SK-N-MC (cell line): ENCODE measurements at regions not wholly inside any gene's neighbourhood (a gene's known extent, or its start where the extent isn't known, plus 50 kb on each side); places are given as distances from the start of the nearest gene placed in this dataset.

Experiments
- EZH2 ChIP-seq: fragments of 200-600 bp; sonication (generic); IDR thresholded peaks from one replicate; pipeline ENCODE4 v1.6.1; 2017; ENCODE audit warnings: antibody characterized with exemption
- FOXP2 ChIP-seq: optimal IDR thresholded peaks from 2 replicates; pipeline ENCODE3; 2011; ENCODE audit warnings: mild to moderate bottlenecking, moderate library complexity; ENCODE audit not compliant: insufficient read depth; ENCODE audit errors: extremely low read length, control extremely low read depth
- POLR2AphosphoS5 ChIP-seq: IDR thresholded peaks from 2 replicates; pipeline ENCODE4 v1.6.1; 2012; ENCODE audit warnings: mild to moderate bottlenecking, low read depth, low read length, borderline replicate concordance

DNA sequence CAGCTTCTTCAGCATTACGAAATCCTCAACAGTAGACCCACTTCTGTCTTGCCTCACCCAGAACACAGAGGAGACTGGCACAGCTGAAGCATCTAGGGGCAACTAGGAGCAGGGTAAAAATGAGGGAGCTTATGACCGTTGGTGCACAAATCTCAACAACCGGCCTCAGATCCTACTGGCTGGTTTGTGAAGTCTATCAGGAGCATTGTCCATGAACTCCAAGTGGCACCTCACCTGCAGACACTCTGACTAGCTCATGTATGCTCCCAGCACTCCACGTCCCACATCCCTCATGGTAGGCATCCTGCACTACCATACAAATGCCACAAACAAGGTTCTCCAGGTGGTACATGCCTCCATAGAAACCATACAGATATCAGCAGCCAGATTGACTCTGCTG is 163.1 kb downstream of the TLE3 start:
- TF ChIP-seq EZH2, result no peak
- no peak for TF ChIP-seq POLR2AphosphoS5
- TF ChIP-seq FOXP2, result no peak
